NCI-H446 (cell line): ENCODE measurements at regions not wholly inside any gene's neighbourhood (a gene's known extent, or its start where the extent isn't known, plus 50 kb on each side); places are given as distances from the start of the nearest gene placed in this dataset.

Source experiments
- DNase-seq, 2 experiments: peaks; one replicate each; lab custom pipeline; 2025; lab: John Stamatoyannopoulos, UW

GRCh38 chr11:41861838-41862237 is 402.4 kb upstream of the LRRC4C start:
- DNase-seq: no peak

GRCh38 chr11:41866525-41866924 is 407.1 kb upstream of the LRRC4C start:
- DNase-seq: no peak

- DNase-seq: no peak
Measured at GRCh38 chr11:41868606-41869005, 409.2 kb upstream of the LRRC4C start.

GRCh38 chr11:41872426-41872825 is 413.0 kb upstream of the LRRC4C start:
- no peak for DNase-seq

GRCh38 chr11:41872870-41873269 is 413.4 kb upstream of the LRRC4C start:
- DNase-seq: no peak

- no peak for DNase-seq
Measured at GRCh38 chr11:41878095-41878494, 418.6 kb upstream of the LRRC4C start.

GRCh38 chr11:41879214-41879613 is 419.8 kb upstream of the LRRC4C start:
- DNase-seq: no peak

- no peak for DNase-seq
Measured at GRCh38 chr11:41895081-41895480, 435.6 kb upstream of the LRRC4C start.

- DNase-seq: no peak
Measured at GRCh38 chr11:41897991-41898390, 438.5 kb upstream of the LRRC4C start.

- DNase-seq: no peak
Measured at GRCh38 chr11:41917900-41918299, 458.4 kb upstream of the LRRC4C start.

GRCh38 chr11:41920374-41920773 is 460.9 kb upstream of the LRRC4C start:
- no peak for DNase-seq

- no peak for DNase-seq
Measured at GRCh38 chr11:41921746-41922390, 462.4 kb upstream of the LRRC4C start.

- no peak for DNase-seq
Measured at GRCh38 chr11:41926339-41926738, 466.9 kb upstream of the LRRC4C start.

- no peak for DNase-seq
Measured at GRCh38 chr11:41935241-41935640, 475.8 kb upstream of the LRRC4C start.

GRCh38 chr11:41935795-41936194 is 476.3 kb upstream of the LRRC4C start:
- DNase-seq: no peak

GRCh38 chr11:41943656-41944055 is 484.2 kb upstream of the LRRC4C start:
- no peak for DNase-seq

- DNase-seq: no peak
Measured at GRCh38 chr11:41947392-41947791, 487.9 kb upstream of the LRRC4C start.

- DNase-seq: peak in 1 of 2 experiments; percentile 4
Measured at GRCh38 chr11:41950470-41951143, 491.2 kb upstream of the LRRC4C start.

- no peak for DNase-seq
Measured at GRCh38 chr11:41954034-41954433, 494.6 kb upstream of the LRRC4C start.

GRCh38 chr11:41955066-41955465 is 495.6 kb upstream of the LRRC4C start:
- no peak for DNase-seq

- no peak for DNase-seq
Measured at GRCh38 chr11:41955635-41956400, 496.4 kb upstream of the LRRC4C start.

GRCh38 chr11:41963406-41963805 is 504.0 kb upstream of the LRRC4C start:
- DNase-seq: no peak

GRCh38 chr11:41970681-41971080 is 511.2 kb upstream of the LRRC4C start:
- DNase-seq: no peak
